Upper lobe of left lung (tissue), 6 donors: ENCODE measurements at regions not wholly inside any gene's neighbourhood (a gene's known extent, or its start where the extent isn't known, plus 50 kb on each side); places are given as distances from the start of the nearest gene placed in this dataset.

ENCODE experiments used
- ATAC-seq, 2 donors: fragments of 200-7000 bp; cut with Tn5 transposase; one replicate each; pipeline ENCODE4 v1.9.1; 2022; ENCODE audit warnings: mild to moderate bottlenecking in 2 of 2, moderate library complexity in 2 of 2; ENCODE audit not compliant: low FRiP score in 2 of 2
- DNase-seq, 2 donors: peaks; one replicate each; pipeline ENCODE4 v3.0.0-alpha.2; 2019 to 2020
- H3K27ac ChIP-seq, 4 donors: fragments of 200-600 bp; sonication (generic); one replicate each; pipeline ENCODE4 v1.5.1; 2016 to 2019
- H3K27me3 ChIP-seq, 4 donors: fragments of 200-600 bp; sonication (generic); one replicate each; pipeline ENCODE4 v1.5.1; 2017 to 2019
- H3K36me3 ChIP-seq, 4 donors: fragments of 200-600 bp; sonication (generic); one replicate each; pipeline ENCODE4 v1.5.1; 2016 to 2019
- H3K4me1 ChIP-seq, 4 donors: fragments of 200-600 bp; sonication (generic); one replicate each; pipeline ENCODE4 v1.5.1; 2018 to 2019
- H3K4me3 ChIP-seq, 4 donors: fragments of 200-600 bp; sonication (generic); one replicate each; pipeline ENCODE4 v1.5.1; 2017 to 2019; ENCODE audit warnings: mild to moderate bottlenecking in 2 of 4, moderate library complexity in 1 of 4
- H3K9me3 ChIP-seq, 4 donors: fragments of 200-600 bp; sonication (generic); one replicate each; pipeline ENCODE4 v1.5.1; 2018 to 2019
- CTCF ChIP-seq, 6 experiments: fragments of 450-650 bp in 4 of 6; fragments of 200-600 bp in 2 of 6; sonication (generic) in 2 of 6; IDR thresholded peaks; one replicate each; pipeline ENCODE4 v1.5.1; 2016 to 2019; ENCODE audit warnings: antibody characterized with exemption in 6 of 6
- EP300 ChIP-seq, 4 donors: sonication (generic); formaldehyde crosslinking; IDR thresholded peaks; one replicate each; pipeline ENCODE4 v1.5.1; 2017; ENCODE audit warnings: antibody characterized with exemption in 4 of 4, control low read depth in 2 of 4
- POLR2A ChIP-seq, 4 donors: fragments of 450-650 bp; IDR thresholded peaks; one replicate each; pipeline ENCODE4 v1.5.1; 2016 to 2017; ENCODE audit warnings: antibody characterized with exemption in 4 of 4, mild to moderate bottlenecking in 2 of 4
- POLR2AphosphoS5 ChIP-seq, 2 donors: sonication (generic); formaldehyde crosslinking; IDR thresholded peaks; one replicate each; pipeline ENCODE4 v1.5.1; 2017; ENCODE audit warnings: antibody characterized with exemption in 2 of 2
- WGBS, 2 donors: methylation state at CpG; one replicate each; pipeline ENCODE4 v1.1.5; 2017 to 2018; 5-methylcytosine and 5-hydroxymethylcytosine counted together
- donor health status: DM: no; HTN: no; CAD: no; lungs with moderate emphysema.
- donor health status: DM: no; HTN: yes; CAD: no; lungs with severe emphysema.

- Histone ChIP-seq H3K27ac (no peak overlapping the region), H3K4me1 (peaks cover 22 to 35% (median 26%) of the 10 kb centered on the region in 4 donors), H3K4me3 (no peak overlapping the region), H3K9me3 (no peaks in the 10 kb centered on the region), H3K27me3 (no peaks in the 10 kb centered on the region), H3K36me3 (no peaks in the 10 kb centered on the region)
- WGBS, 2 donors, result 92 to 95% methylated on average over 2 of the region's 2 CpGs
- TF ChIP-seq EP300 (IDR thresholded peaks at IDR 0.05) (no peak), POLR2AphosphoS5 (IDR thresholded peaks at IDR 0.05) (no peak), POLR2A (IDR thresholded peaks at IDR 0.05) (no peak), CTCF (IDR thresholded peaks at IDR 0.05) (no peak)
- DNase-seq, result no peak
- ATAC-seq, result no peak
Measured at GRCh38 chr16:14017886-14018285, 53.2 kb upstream of the MRTFB start.

- no peak overlapping the region for H3K4me3 ChIP-seq
- H3K36me3 ChIP-seq, result no peaks in the 10 kb centered on the region
- ATAC-seq, result no peak
- TF ChIP-seq EP300 (IDR thresholded peaks at IDR 0.05), result no peak
- TF ChIP-seq POLR2A (IDR thresholded peaks at IDR 0.05), result no peak
- TF ChIP-seq POLR2AphosphoS5 (IDR thresholded peaks at IDR 0.05), result no peak
- no peak for TF ChIP-seq CTCF (IDR thresholded peaks at IDR 0.05)
- DNase-seq, result no peak
- H3K9me3 ChIP-seq, result no peaks in the 10 kb centered on the region
- no peaks in the 10 kb centered on the region for H3K27me3 ChIP-seq
- no peak overlapping the region for H3K27ac ChIP-seq
- H3K4me1 ChIP-seq, result peaks cover 16 to 27% (median 25%) of the 10 kb centered on the region in 4 donors
- 53 to 73% methylated on average over 4 of the region's 4 CpGs for WGBS, 2 donors
Measured at GRCh38 chr16:14018851-14019250, 52.3 kb upstream of the MRTFB start.

- H3K9me3 ChIP-seq, result no peaks in the 10 kb centered on the region
- TF ChIP-seq POLR2AphosphoS5 (IDR thresholded peaks at IDR 0.05), result no peak
- TF ChIP-seq EP300 (IDR thresholded peaks at IDR 0.05), result no peak
- no peak for TF ChIP-seq POLR2A (IDR thresholded peaks at IDR 0.05)
- no peak for TF ChIP-seq CTCF (IDR thresholded peaks at IDR 0.05)
- 79 to 80% methylated on average over 2 of the region's 2 CpGs for WGBS, 2 donors
- no peaks in the 10 kb centered on the region for H3K27me3 ChIP-seq
- no peak overlapping the region for H3K27ac ChIP-seq
- DNase-seq (no peak), ATAC-seq (no peak)
- H3K36me3 ChIP-seq, result no peaks in the 10 kb centered on the region
- peaks cover 10 to 25% (median 13%) of the 10 kb centered on the region in 4 donors for H3K4me1 ChIP-seq
- H3K4me3 ChIP-seq, result no peak overlapping the region
Measured at GRCh38 chr16:14020141-14020540, 51.0 kb upstream of the MRTFB start.
